OCI-LY3 (cell line): ENCODE measurements at regions not wholly inside any gene's neighbourhood (a gene's known extent, or its start where the extent isn't known, plus 50 kb on each side); places are given as distances from the start of the nearest gene placed in this dataset.
"Not testable (repeated sequence)": the region's sequence is repeated elsewhere in the genome, so short reads cannot be mapped to it uniquely, and the experiment has no call there.

Experiments used
- H2AFZ ChIP-seq: fragments of 200-600, 300-600 bp; shearing (Covaris generic); 2 replicates; pipeline ENCODE4 v1.6.0; 2014; ENCODE audit warnings: antibody characterized with exemption, low read depth, low read length
- H3K27ac ChIP-seq: fragments of 200-600, 300-600 bp; sonication (generic); 2 replicates; pipeline ENCODE4 v1.5.1; 2014; ENCODE audit warnings: mild to moderate bottlenecking, low read length, moderate library complexity, mixed read lengths
- H3K27me3 ChIP-seq: fragments of 200-600, 300-600 bp; sonication (generic); 2 replicates; pipeline ENCODE4 v1.6.1; 2014; ENCODE audit warnings: low read depth, low read length, mixed read lengths
- H3K36me3 ChIP-seq: fragments of 200-600, 300-600 bp; sonication (generic); replicated peaks from 2 replicates; pipeline ENCODE3; 2014; ENCODE audit warnings: low read depth, low read length, mixed read lengths
- H3K4me1 ChIP-seq: fragments of 300-600, 200-600 bp; sonication (generic); 2 replicates; pipeline ENCODE4 v1.6.1; 2014; ENCODE audit warnings: low read length, mixed read lengths
- H3K4me2 ChIP-seq: fragments of 200-600, 300-600 bp; sonication (generic); 2 replicates; pipeline ENCODE4 v1.6.1; 2014; ENCODE audit warnings: low read length, mixed read lengths
- H3K4me3 ChIP-seq: fragments of 300-600, 200-600 bp; sonication (generic); 2 replicates; pipeline ENCODE4 v1.5.1; 2014; ENCODE audit warnings: antibody characterized with exemption, mild to moderate bottlenecking, low read length, moderate library complexity
- H3K79me2 ChIP-seq: fragments of 300-600, 200-600 bp; shearing (Covaris generic); 2 replicates; pipeline ENCODE4 v1.6.1; 2014; ENCODE audit warnings: mild to moderate bottlenecking, low read length, mixed read lengths
- H3K9ac ChIP-seq: fragments of 300-600, 200-600 bp; shearing (Covaris generic); 2 replicates; pipeline ENCODE4 v1.6.0; 2014; ENCODE audit warnings: mild to moderate bottlenecking, low read length, moderate library complexity
- H3K9me3 ChIP-seq: fragments of 200-600, 300-600 bp; shearing (Covaris generic); 2 replicates; pipeline ENCODE4 v1.6.1; 2014; ENCODE audit warnings: low read length, mixed read lengths; ENCODE audit not compliant: insufficient read depth
- H4K20me1 ChIP-seq: fragments of 200-600, 300-600 bp; sonication (generic); 2 replicates; pipeline ENCODE4 v1.6.1; 2016; ENCODE audit warnings: low read length, mixed read lengths; ENCODE audit not compliant: insufficient read depth
- EZH2phosphoT487 ChIP-seq: fragments of 200-600 bp; shearing (Covaris generic); IDR thresholded peaks from 2 replicates; pipeline ENCODE4 v1.6.1; 2018; ENCODE audit warnings: antibody characterized with exemption, mixed run types, low read depth
- TF ChIP-seq, protein P1 (sequence below): fragments of 200-600, 300-600 bp; sonication (generic); IDR thresholded peaks from 2 replicates; pipeline ENCODE4 v1.5.1; 2014; ENCODE audit warnings: antibody characterized with exemption, low read length, low read depth

DNA sequence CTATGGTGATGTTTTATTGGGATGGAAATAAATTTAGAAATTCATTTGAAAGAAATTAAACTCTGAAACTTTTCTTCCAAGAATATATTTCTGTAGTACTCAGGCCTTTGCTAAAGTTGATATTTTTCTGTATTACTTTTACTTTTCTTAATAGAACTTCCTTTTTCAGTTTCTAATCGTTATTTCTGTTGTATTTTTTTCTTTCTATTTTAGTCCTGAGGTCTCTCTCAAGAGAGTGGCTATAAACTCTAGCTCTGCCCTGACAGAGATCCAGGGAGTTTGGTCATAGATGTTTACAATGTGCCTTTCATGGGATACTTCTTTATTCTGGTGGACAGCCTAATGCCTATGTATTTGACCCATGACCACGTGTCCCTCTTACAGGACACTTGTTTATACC lies 51.0 kb downstream of the OR2B6 start:
- no peak for TF ChIP-seq EZH2phosphoT487
- TF ChIP-seq, protein P1, sequence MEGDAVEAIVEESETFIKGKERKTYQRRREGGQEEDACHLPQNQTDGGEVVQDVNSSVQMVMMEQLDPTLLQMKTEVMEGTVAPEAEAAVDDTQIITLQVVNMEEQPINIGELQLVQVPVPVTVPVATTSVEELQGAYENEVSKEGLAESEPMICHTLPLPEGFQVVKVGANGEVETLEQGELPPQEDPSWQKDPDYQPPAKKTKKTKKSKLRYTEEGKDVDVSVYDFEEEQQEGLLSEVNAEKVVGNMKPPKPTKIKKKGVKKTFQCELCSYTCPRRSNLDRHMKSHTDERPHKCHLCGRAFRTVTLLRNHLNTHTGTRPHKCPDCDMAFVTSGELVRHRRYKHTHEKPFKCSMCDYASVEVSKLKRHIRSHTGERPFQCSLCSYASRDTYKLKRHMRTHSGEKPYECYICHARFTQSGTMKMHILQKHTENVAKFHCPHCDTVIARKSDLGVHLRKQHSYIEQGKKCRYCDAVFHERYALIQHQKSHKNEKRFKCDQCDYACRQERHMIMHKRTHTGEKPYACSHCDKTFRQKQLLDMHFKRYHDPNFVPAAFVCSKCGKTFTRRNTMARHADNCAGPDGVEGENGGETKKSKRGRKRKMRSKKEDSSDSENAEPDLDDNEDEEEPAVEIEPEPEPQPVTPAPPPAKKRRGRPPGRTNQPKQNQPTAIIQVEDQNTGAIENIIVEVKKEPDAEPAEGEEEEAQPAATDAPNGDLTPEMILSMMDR, result no peak
- Histone ChIP-seq H3K4me2 (peak overlapping the region; percentile 52), H3K27ac (peak overlapping the region; percentile 43; the same call in 1 of the 2 replicates), H3K4me3 (peak overlapping the region; percentile 25; the same call in 1 of the 2 replicates), H4K20me1 (no peaks in the 10 kb centered on the region), H3K9me3 (no peaks in the 10 kb centered on the region), H3K9ac (no peak overlapping the region; the same call in 1 of the 2 replicates), H3K27me3 (no peaks in the 10 kb centered on the region), H3K79me2 (no peaks in the 10 kb centered on the region), H3K36me3 (no peaks in the 10 kb centered on the region), H2AFZ (no peak overlapping the region), H3K4me1 (peaks cover 27% of the 10 kb centered on the region)

DNA sequence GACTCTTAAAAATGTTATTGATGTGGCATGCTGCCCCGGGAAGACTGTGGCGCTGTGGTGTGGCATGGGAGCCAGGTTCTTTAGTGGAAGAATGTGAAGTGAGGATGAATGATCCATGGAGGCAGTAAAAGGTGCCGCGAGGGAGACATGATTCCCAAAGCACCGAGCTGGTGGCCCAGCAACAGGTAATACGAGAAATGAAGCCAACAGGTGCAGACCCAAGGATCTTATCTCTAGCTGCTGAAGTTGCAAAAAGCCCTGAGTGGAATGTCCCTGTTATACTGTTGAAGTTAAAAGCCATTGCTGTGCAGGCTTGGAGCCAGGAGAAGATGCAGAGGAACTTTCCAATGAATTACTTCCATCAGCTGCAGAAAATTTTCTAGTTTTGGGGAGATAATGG lies 53.5 kb downstream of the OR2B6 start:
- Histone ChIP-seq H4K20me1 (no peaks in the 10 kb centered on the region), H3K27me3 (no peaks in the 10 kb centered on the region), H3K9ac (no peak overlapping the region)

DNA sequence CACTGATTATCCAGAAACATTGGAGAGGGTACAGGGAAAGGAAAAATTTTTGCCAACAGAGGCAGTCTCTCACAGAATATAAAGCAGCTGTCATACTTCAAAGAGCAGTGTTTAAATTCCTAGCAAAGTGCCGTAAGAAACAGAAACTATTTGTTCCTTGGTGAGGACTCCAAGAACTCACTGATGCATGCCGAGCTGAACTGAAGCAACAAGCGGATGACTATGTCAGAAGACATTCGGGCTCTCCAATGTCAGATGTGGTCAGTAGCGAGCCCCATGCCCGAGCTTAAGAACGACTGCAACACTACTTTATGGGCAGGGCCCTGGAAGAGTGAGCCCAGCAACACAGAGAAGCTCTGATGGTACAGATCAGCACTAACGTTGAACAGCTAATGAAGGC lies 54.7 kb downstream of the OR2B6 start:
- Histone ChIP-seq H4K20me1 (no peaks in the 10 kb centered on the region), H3K4me3 (no peak overlapping the region), H3K9me3 (no peaks in the 10 kb centered on the region), H3K4me1 (peaks cover 27% of the 10 kb centered on the region), H3K27me3 (no peaks in the 10 kb centered on the region), H3K36me3 (no peaks in the 10 kb centered on the region), H3K27ac (no peak overlapping the region), H3K79me2 (no peaks in the 10 kb centered on the region), H3K4me2 (no peak overlapping the region), H2AFZ (no peak overlapping the region; the same call in 1 of the 2 replicates), H3K9ac (no peak overlapping the region)
- TF ChIP-seq, protein P1, result no peak
- TF ChIP-seq EZH2phosphoT487, result no peak

More for the DNA sequence above, 53.5 kb downstream of the OR2B6 start:
- Histone ChIP-seq H3K27ac (no peak overlapping the region), H3K4me1 (peaks cover 27% of the 10 kb centered on the region), H3K9me3 (no peaks in the 10 kb centered on the region), H3K4me2 (no peak overlapping the region), H3K79me2 (no peaks in the 10 kb centered on the region), H3K36me3 (no peaks in the 10 kb centered on the region), H3K4me3 (no peak overlapping the region), H2AFZ (no peak overlapping the region)
- no peak for TF ChIP-seq EZH2phosphoT487
- TF ChIP-seq, protein P1, result no peak

DNA sequence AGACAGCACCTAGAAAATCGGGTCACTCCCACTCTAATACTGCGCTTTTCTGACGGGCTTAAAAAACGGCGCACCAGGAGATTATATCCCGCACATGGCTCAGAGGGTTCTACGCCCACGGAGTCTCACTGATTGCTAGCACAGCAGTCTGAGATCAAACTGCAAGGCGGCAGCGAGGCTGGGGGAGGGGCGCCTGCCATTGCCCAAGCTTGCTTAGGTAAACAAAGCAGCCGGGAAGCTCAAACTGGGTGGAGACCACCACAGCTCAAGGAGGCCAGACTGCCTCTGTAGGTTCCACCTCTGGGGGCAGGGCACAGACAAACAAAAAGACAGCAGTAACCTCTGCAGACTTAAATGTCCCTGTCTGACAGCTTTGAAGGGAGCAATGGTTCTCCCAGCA lies 59.4 kb upstream of the ZNF165 start:
- not testable (repeated sequence) for H3K27ac ChIP-seq, H3K9ac ChIP-seq, H4K20me1 ChIP-seq

DNA sequence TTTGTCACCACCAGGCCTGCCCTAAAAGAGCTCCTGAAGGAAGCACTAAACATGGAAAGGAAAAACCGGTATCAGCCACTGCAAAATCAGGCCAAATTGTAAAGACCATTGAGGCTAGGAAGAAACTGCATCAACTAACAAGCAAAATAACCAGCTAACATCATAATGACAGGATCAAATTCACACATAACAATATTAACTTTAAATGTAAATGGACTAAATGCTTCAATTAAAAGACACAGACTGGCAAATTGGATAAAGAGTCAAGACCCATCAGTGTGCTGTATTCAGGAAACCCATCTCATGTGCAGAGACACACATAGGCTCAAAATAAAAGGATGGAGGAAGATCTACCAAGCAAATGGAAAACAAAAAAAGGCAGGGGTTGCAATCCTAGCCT lies 57.7 kb upstream of the ZNF165 start:
- not testable (repeated sequence) for H3K27me3 ChIP-seq, H2AFZ ChIP-seq, H3K36me3 ChIP-seq

More for the DNA sequence above, 59.4 kb upstream of the ZNF165 start:
- H3K4me1 ChIP-seq, H3K4me3 ChIP-seq, H3K27me3 ChIP-seq, H2AFZ ChIP-seq, H3K4me2 ChIP-seq, H3K36me3 ChIP-seq, H3K79me2 ChIP-seq, H3K9me3 ChIP-seq: not testable (repeated sequence)

More for the DNA sequence above, 57.7 kb upstream of the ZNF165 start:
- not testable (repeated sequence) for H3K27ac ChIP-seq, H3K4me2 ChIP-seq, H3K4me1 ChIP-seq, H3K79me2 ChIP-seq, H3K9me3 ChIP-seq, H4K20me1 ChIP-seq, H3K4me3 ChIP-seq, H3K9ac ChIP-seq
